H1 (cell line): ENCODE measurements at regions not wholly inside any gene's neighbourhood (a gene's known extent, or its start where the extent isn't known, plus 50 kb on each side); places are given as distances from the start of the nearest gene placed in this dataset.

Experiments used
- CTCF ChIA-PET: fragments of 300-600 bp; sonication (Branson Sonifier 250); formaldehyde crosslinking; loops from one replicate; lab custom pipeline; 2021; ENCODE audit not compliant: partially characterized antibody; lab: Charles Lee
- POLR2A ChIA-PET: fragments of 300-600 bp; sonication (Branson Sonifier 250); formaldehyde crosslinking; loops from one replicate; lab custom pipeline; 2021; ENCODE audit warnings: inconsistent platforms; ENCODE audit not compliant: partially characterized antibody; lab: Charles Lee
- DNase-seq, 2 experiments: peaks; one replicate each; pipeline versions ENCODE4 v3.0.0 to v3.0.0-alpha.2; 2010 to 2022; ENCODE audit warnings: low spot score in 2 of 2, low read depth in 1 of 2, mixed read lengths in 1 of 2
- FAIRE-seq: peaks from 2 replicates; lab custom pipeline; 2011; peaks lifted over from hg19 to GRCh38; lab: Jason Lieb, UNC
- H2AFZ ChIP-seq: 2 replicates; pipeline ENCODE4 v1.8.1; 2012; ENCODE audit warnings: low read length, inconsistent platforms
- H2AK5ac ChIP-seq: 2 replicates; pipeline ENCODE4 v1.6.1; 2013; ENCODE audit warnings: low read depth, low read length
- H2BK120ac ChIP-seq: replicated peaks from 2 replicates; pipeline ENCODE3; 2013; ENCODE audit warnings: low read depth, low read length, inconsistent platforms
- H2BK12ac ChIP-seq: 2 replicates; pipeline ENCODE4 v1.6.1; 2013; ENCODE audit warnings: low read depth, low read length
- H2BK15ac ChIP-seq: 2 replicates; pipeline ENCODE4 v1.6.1; 2013; ENCODE audit warnings: low read length
- H2BK20ac ChIP-seq: 2 replicates; pipeline ENCODE4 v1.6.1; 2013; ENCODE audit warnings: low read length
- H2BK5ac ChIP-seq: 2 replicates; pipeline ENCODE4 v1.6.1; 2013; ENCODE audit warnings: low read depth, low read length
- H3K14ac ChIP-seq: 2 replicates; pipeline ENCODE4 v1.6.1; 2013; ENCODE audit warnings: inconsistent platforms; ENCODE audit not compliant: insufficient read length
- H3K18ac ChIP-seq: 2 replicates; pipeline ENCODE4 v1.6.1; 2013; ENCODE audit warnings: low read length; ENCODE audit errors: extremely low read depth
- H3K23ac ChIP-seq: 2 replicates; pipeline ENCODE4 v1.6.1; 2013; ENCODE audit warnings: inconsistent platforms; ENCODE audit not compliant: insufficient read length
- H3K23me2 ChIP-seq: 2 replicates; pipeline ENCODE4 v1.6.1; 2013; ENCODE audit warnings: low read depth, low read length
- H3K27ac ChIP-seq: 2 replicates; pipeline ENCODE4 v1.6.1; 2011; ENCODE audit warnings: low read depth, low read length, inconsistent platforms
- H3K27me3 ChIP-seq, 4 experiments: replicated peaks in 1 of 4; 1 replicate in 1 of 4; 2 replicates in 3 of 4; pipeline versions ENCODE4 v1.6.1 to v1.8.1; 2011 to 2013; ENCODE audit warnings: low read length in 3 of 4, mild to moderate bottlenecking in 3 of 4, inconsistent platforms in 2 of 4, mixed read lengths in 2 of 4, moderate library complexity in 1 of 4; ENCODE audit not compliant: control insufficient read depth in 3 of 4, insufficient read depth in 3 of 4; ENCODE audit errors: extremely low read depth in 1 of 4
- H3K36me3 ChIP-seq, 4 experiments: 2 replicates each; pipeline versions ENCODE4 v1.6.1 to v1.8.1; 2011 to 2013; ENCODE audit warnings: mild to moderate bottlenecking in 4 of 4, low read length in 3 of 4, moderate library complexity in 2 of 4, control low read depth in 1 of 4, inconsistent platforms in 1 of 4; ENCODE audit not compliant: insufficient read depth in 4 of 4, control insufficient read depth in 2 of 4
- H3K4ac ChIP-seq: replicated peaks from 2 replicates; pipeline ENCODE3; 2013; ENCODE audit warnings: low read length, low read depth, mixed read lengths, inconsistent platforms; ENCODE audit not compliant: insufficient read length
- H3K4me1 ChIP-seq, 4 experiments: replicated peaks in 1 of 4; 1 replicate in 1 of 4; 2 replicates in 3 of 4; pipeline versions ENCODE4 v1.6.1 to v1.8.1; 2011 to 2013; ENCODE audit warnings: low read length in 3 of 4, inconsistent platforms in 2 of 4, mixed read lengths in 1 of 4; ENCODE audit not compliant: insufficient read depth in 4 of 4, control insufficient read depth in 3 of 4
- H3K4me2 ChIP-seq, 2 experiments: 2 replicates each; pipeline versions ENCODE4 v1.6.1 to v1.8.1; 2011 to 2013; ENCODE audit warnings: low read depth in 2 of 2, low read length in 2 of 2, control low read depth in 1 of 2, inconsistent platforms in 1 of 2, mild to moderate bottlenecking in 1 of 2; ENCODE audit not compliant: insufficient read depth in 1 of 2
- H3K4me3 ChIP-seq, 4 experiments: fragments of 200-600, 300-600 bp in 1 of 4; sonication (generic), shearing (Covaris generic), sonication (Bioruptor Twin) in 1 of 4; 2 replicates each; pipeline versions ENCODE4 v1.5.1 to v1.8.1; 2011 to 2016; ENCODE audit warnings: low read length in 4 of 4, low read depth in 3 of 4, control low read depth in 2 of 4, inconsistent platforms in 2 of 4, mild to moderate bottlenecking in 2 of 4, mixed read lengths in 1 of 4, moderate library complexity in 1 of 4; ENCODE audit not compliant: insufficient read depth in 2 of 4; ENCODE audit errors: extremely low read depth in 1 of 4
- H3K56ac ChIP-seq: replicated peaks from 2 replicates; pipeline ENCODE3; 2013; ENCODE audit warnings: low read depth, mild to moderate bottlenecking, mixed read lengths, low read length, inconsistent platforms; ENCODE audit not compliant: insufficient read length
- H3K79me1 ChIP-seq: 2 replicates; pipeline ENCODE4 v1.6.1; 2013; ENCODE audit warnings: low read depth, low read length, control low read depth
- H3K79me2 ChIP-seq, 2 experiments: 2 replicates each; pipeline versions ENCODE4 v1.6.1 to v1.8.1; 2012 to 2013; ENCODE audit warnings: low read length in 2 of 2, mild to moderate bottlenecking in 2 of 2, inconsistent platforms in 1 of 2; ENCODE audit not compliant: insufficient read depth in 2 of 2, control insufficient read depth in 1 of 2
- H3K9ac ChIP-seq, 4 experiments: replicated peaks in 1 of 4; 1 replicate in 1 of 4; 2 replicates in 3 of 4; pipeline versions ENCODE4 v1.6.1 to v1.8.1; 2011 to 2013; ENCODE audit warnings: low read depth in 3 of 4, low read length in 3 of 4, control low read depth in 2 of 4, mild to moderate bottlenecking in 2 of 4, moderate library complexity in 2 of 4, inconsistent platforms in 1 of 4; ENCODE audit errors: extremely low read depth in 1 of 4
- H3K9me3 ChIP-seq, 2 experiments: 2 replicates each; pipeline versions ENCODE4 v1.6.1 to v1.8.1; 2012 to 2013; ENCODE audit warnings: mild to moderate bottlenecking in 2 of 2, moderate library complexity in 2 of 2, control low read depth in 1 of 2, inconsistent platforms in 1 of 2, low read depth in 1 of 2, low read length in 1 of 2, mixed read lengths in 1 of 2; ENCODE audit not compliant: insufficient read depth in 2 of 2
- H4K20me1 ChIP-seq, 2 experiments: replicated peaks in 1 of 2; 2 replicates each; pipeline versions ENCODE3 to v1.8.1; 2011 to 2013; ENCODE audit warnings: inconsistent platforms in 2 of 2, low read length in 2 of 2, mild to moderate bottlenecking in 1 of 2; ENCODE audit not compliant: insufficient read depth in 2 of 2, control insufficient read depth in 1 of 2
- H4K5ac ChIP-seq: 2 replicates; pipeline ENCODE4 v1.6.1; 2013; ENCODE audit warnings: low read length, low read depth, mixed read lengths, inconsistent platforms; ENCODE audit not compliant: insufficient read length
- H4K8ac ChIP-seq: 2 replicates; pipeline ENCODE4 v1.8.0; 2013; ENCODE audit warnings: mild to moderate bottlenecking, moderate library complexity, low read length, inconsistent platforms; ENCODE audit not compliant: insufficient read depth; ENCODE audit errors: extremely low read depth
- H4K91ac ChIP-seq: replicated peaks from 2 replicates; pipeline ENCODE3; 2013; ENCODE audit warnings: low read length, mixed read lengths, inconsistent platforms; ENCODE audit not compliant: insufficient read length
- ATF3 ChIP-seq: IDR thresholded peaks from 2 replicates; pipeline ENCODE4 v1.6.1; 2011; ENCODE audit warnings: low read depth, mild to moderate bottlenecking, low read length; ENCODE audit not compliant: insufficient read depth
- BACH1 ChIP-seq: IDR thresholded peaks from 2 replicates; pipeline ENCODE4 v1.6.1; 2012; ENCODE audit warnings: low read length, improper control_type of control experiment
- CEBPB ChIP-seq: IDR thresholded peaks from 2 replicates; pipeline ENCODE4 v1.6.1; 2012; ENCODE audit warnings: low read depth, low read length
- CHD1 ChIP-seq: IDR thresholded peaks from 2 replicates; pipeline ENCODE4 v1.6.1; 2012; ENCODE audit warnings: low read depth, low read length, improper control_type of control experiment
- EGR1 ChIP-seq: IDR thresholded peaks from 2 replicates; pipeline ENCODE4 v1.6.1; 2011; ENCODE audit warnings: low read depth, low read length, borderline replicate concordance
- EP300 ChIP-seq, 2 experiments: IDR thresholded peaks; 1 replicate in 1 of 2; 2 replicates in 1 of 2; pipeline ENCODE4 v1.6.1; 2011 to 2012; ENCODE audit warnings: low read depth in 2 of 2, low read length in 2 of 2, mild to moderate bottlenecking in 2 of 2, borderline replicate concordance in 1 of 2, inconsistent platforms in 1 of 2, moderate library complexity in 1 of 2
- EZH2 ChIP-seq: fragments of 200-600 bp; sonication (generic); IDR thresholded peaks from 2 replicates; pipeline ENCODE4 v1.7.1; 2012; ENCODE audit warnings: low read depth, mild to moderate bottlenecking, moderate library complexity, low read length, inconsistent platforms; ENCODE audit not compliant: severe bottlenecking
- GTF2F1 ChIP-seq: IDR thresholded peaks from 2 replicates; pipeline ENCODE4 v1.6.1; 2012; ENCODE audit warnings: low read depth, low read length, improper control_type of control experiment, borderline replicate concordance
- JUN ChIP-seq: IDR thresholded peaks from 2 replicates; pipeline ENCODE4 v1.6.1; 2011; ENCODE audit warnings: low read depth, mild to moderate bottlenecking, improper control_type of control experiment, low read length
- JUND ChIP-seq: IDR thresholded peaks from 2 replicates; pipeline ENCODE4 v1.6.1; 2011; ENCODE audit warnings: mild to moderate bottlenecking, improper control_type of control experiment, low read length
- RXRA ChIP-seq: IDR thresholded peaks from 2 replicates; pipeline ENCODE4 v1.6.1; 2011; ENCODE audit warnings: low read depth, mild to moderate bottlenecking, low read length, moderate library complexity; ENCODE audit not compliant: insufficient read depth
- SIN3A ChIP-seq, 2 experiments: IDR thresholded peaks in 1 of 2; conservative IDR thresholded peaks in 1 of 2; 2 replicates each; pipeline ENCODE4 v1.6.1; 2011 to 2012; ENCODE audit warnings: low read length in 2 of 2, improper control_type of control experiment in 1 of 2, low read depth in 1 of 2, mild to moderate bottlenecking in 1 of 2
- ZNF274 ChIP-seq: IDR thresholded peaks from 2 replicates; pipeline ENCODE4 v1.7.0; 2012; ENCODE audit warnings: low read length, borderline replicate concordance; ENCODE audit errors: extremely low read depth
- WGBS, 2 experiments: shearing (Covaris generic) in 1 of 2; methylation state at CpG; one replicate each; pipeline versions ENCODE4 v1.1.6 to v1.1.7; 2013 to 2015; ENCODE audit warnings: low lambda C conversion rate in 2 of 2, mixed read lengths in 2 of 2, inconsistent platforms in 1 of 2, low coverage in 1 of 2, missing lambda C conversion rate in 1 of 2; ENCODE audit not compliant: insufficient replicate concordance in 2 of 2, insufficient coverage in 1 of 2, insufficient read length in 1 of 2; ENCODE audit errors: extremely low coverage in 1 of 2, missing lambda C conversion rate in 1 of 2; 5-methylcytosine and 5-hydroxymethylcytosine counted together

- H3K79me2 ChIP-seq = no peaks in the 10 kb centered on the region
- H2BK12ac ChIP-seq = peak overlapping the region; percentile 43; the same call in 1 of the 2 replicates
- FAIRE-seq = no peak
- H3K23ac ChIP-seq = no peak overlapping the region
- H3K4me1 ChIP-seq = no peaks in the 10 kb centered on the region; a peak in 2 of 7 replicates
- no peaks in the 10 kb centered on the region for H3K23me2 ChIP-seq
- H4K91ac ChIP-seq = no peak overlapping the region
- H3K4ac ChIP-seq = no peak overlapping the region
- H2BK20ac ChIP-seq = no peak overlapping the region
- no peaks in the 10 kb centered on the region for H3K27me3 ChIP-seq
- no peaks in the 10 kb centered on the region for H3K36me3 ChIP-seq
- peak overlapping the region; percentile 61; the same call in 1 of the 2 replicates for H2BK15ac ChIP-seq
- H3K56ac ChIP-seq = no peak overlapping the region
- H3K9me3 ChIP-seq = no peaks in the 10 kb centered on the region
- H2AK5ac ChIP-seq = no peak overlapping the region
- H3K18ac ChIP-seq = peak overlapping the region; percentile 54; the same call in 1 of the 2 replicates
- ChIA-PET POLR2A (no interaction called here), CTCF (interaction anchor here (1.4 kb wide), 1 partner anchor 180 kb away, joined by 5 read pairs; no protein-coding TSS in a partner anchor)
- DNase-seq = no peak
- no peaks in the 10 kb centered on the region for H4K20me1 ChIP-seq
- no peak overlapping the region for H3K27ac ChIP-seq
- no peak overlapping the region for H3K14ac ChIP-seq
- H3K9ac ChIP-seq = no peak overlapping the region
- 93% methylated on average over 16 of the region's 16 CpGs; no CpG with 5 or more reads in 1 of the 2 experiments for WGBS, 2 experiments
- H2AFZ ChIP-seq = no peak overlapping the region
- no peak overlapping the region for H2BK5ac ChIP-seq
- no peak overlapping the region for H2BK120ac ChIP-seq
- no peak overlapping the region for H3K4me2 ChIP-seq
- H3K79me1 ChIP-seq = no peaks in the 10 kb centered on the region
- H4K8ac ChIP-seq = no peak overlapping the region; the same call in 1 of the 2 replicates
- no peak overlapping the region for H4K5ac ChIP-seq
- H3K4me3 ChIP-seq = no peak overlapping the region
- TF ChIP-seq ATF3 (no peak), RXRA (no peak), ZNF274 (no peak), CHD1 (no peak), BACH1 (no peak), JUND (no peak), EZH2 (no peak), EP300 (IDR thresholded peaks at IDR 0.05; ENCODE audit: borderline replicate concordance in 1 of 2, low read depth in 2 of 2, low read length in 2 of 2) (no peak), SIN3A (conservative IDR thresholded peaks at IDR 0.05 in 1 of 2, IDR thresholded peaks at IDR 0.05 in 1 of 2; ENCODE audit: low read depth in 1 of 2, low read length in 2 of 2) (no peak), EGR1 (no peak), JUN (no peak), GTF2F1 (no peak), CEBPB (no peak)
Measured at GRCh38 chr18:27785815-27786471, 391.0 kb downstream of the CDH2 start.
